ENCODE measurements at regions not wholly inside any gene's neighbourhood (a gene's known extent, or its start where the extent isn't known, plus 50 kb on each side); places are given as distances from the start of the nearest gene placed in this dataset.

DNA sequence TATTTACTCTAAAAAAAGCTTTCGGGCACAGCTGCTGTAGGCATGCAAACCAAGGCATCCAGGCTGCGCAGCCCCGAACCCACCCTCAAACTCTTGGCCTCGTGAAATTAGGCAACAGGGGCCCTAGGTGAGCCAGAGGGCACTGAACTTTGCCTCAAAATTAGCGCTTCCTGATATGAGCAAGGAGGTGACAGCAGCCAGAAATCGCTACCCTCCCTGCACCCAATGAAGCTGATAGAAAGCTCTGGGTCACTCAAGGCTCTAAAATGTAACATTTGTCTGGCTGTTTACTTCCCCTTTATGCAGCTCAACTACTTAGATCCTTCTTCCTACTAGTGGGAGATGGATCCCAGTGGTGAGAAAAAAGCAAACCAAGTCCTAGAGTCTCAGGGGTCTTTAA lies 61.8 kb downstream of the PITPNM2 start:
- TF ChIP-seq, protein P1, sequence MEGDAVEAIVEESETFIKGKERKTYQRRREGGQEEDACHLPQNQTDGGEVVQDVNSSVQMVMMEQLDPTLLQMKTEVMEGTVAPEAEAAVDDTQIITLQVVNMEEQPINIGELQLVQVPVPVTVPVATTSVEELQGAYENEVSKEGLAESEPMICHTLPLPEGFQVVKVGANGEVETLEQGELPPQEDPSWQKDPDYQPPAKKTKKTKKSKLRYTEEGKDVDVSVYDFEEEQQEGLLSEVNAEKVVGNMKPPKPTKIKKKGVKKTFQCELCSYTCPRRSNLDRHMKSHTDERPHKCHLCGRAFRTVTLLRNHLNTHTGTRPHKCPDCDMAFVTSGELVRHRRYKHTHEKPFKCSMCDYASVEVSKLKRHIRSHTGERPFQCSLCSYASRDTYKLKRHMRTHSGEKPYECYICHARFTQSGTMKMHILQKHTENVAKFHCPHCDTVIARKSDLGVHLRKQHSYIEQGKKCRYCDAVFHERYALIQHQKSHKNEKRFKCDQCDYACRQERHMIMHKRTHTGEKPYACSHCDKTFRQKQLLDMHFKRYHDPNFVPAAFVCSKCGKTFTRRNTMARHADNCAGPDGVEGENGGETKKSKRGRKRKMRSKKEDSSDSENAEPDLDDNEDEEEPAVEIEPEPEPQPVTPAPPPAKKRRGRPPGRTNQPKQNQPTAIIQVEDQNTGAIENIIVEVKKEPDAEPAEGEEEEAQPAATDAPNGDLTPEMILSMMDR (IDR thresholded peaks at IDR 0.05; ENCODE audit: insufficient read depth, low read depth, low read length): no peak
- no peak for TF ChIP-seq EZH2 (IDR thresholded peaks at IDR 0.05; ENCODE audit: insufficient read depth, low read length)

All from astrocyte (in vitro differentiated cells and primary cell).